WTC11 (cell line): ENCODE measurements at regions not wholly inside any gene's neighbourhood (a gene's known extent, or its start where the extent isn't known, plus 50 kb on each side); places are given as distances from the start of the nearest gene placed in this dataset.

Experiments
- ATAC-seq: fragments of 200-7000 bp; cut with Tn5 transposase; 2 replicates; pipeline ENCODE4 v1.10.0; 2021; ENCODE audit warnings: mild to moderate bottlenecking, moderate library complexity
- CTCF ChIA-PET: fragments of 300-600 bp; sonication (Branson Sonifier 250); formaldehyde crosslinking; loops from one replicate; lab custom pipeline; 2021; ENCODE audit warnings: antibody characterized with exemption; lab: Charles Lee
- POLR2A ChIA-PET: fragments of 350-600 bp; sonication (Branson Sonifier 250); formaldehyde crosslinking; loops from one replicate; lab custom pipeline; 2021; ENCODE audit warnings: antibody characterized with exemption; lab: Charles Lee
- DNase-seq: peaks from one replicate; pipeline ENCODE4 v3.0.0; 2021; ENCODE audit warnings: low spot score
- H3K27ac Mint-ChIP-seq: 2 replicates; pipeline ENCODE4 v1.8.0; 2021; ENCODE audit warnings: mixed read lengths
- H3K27me3 Mint-ChIP-seq: 2 replicates; pipeline ENCODE4 v1.8.0; 2021; ENCODE audit warnings: low read depth, mild to moderate bottlenecking, moderate library complexity, mixed read lengths
- H3K36me3 Mint-ChIP-seq: 2 replicates; pipeline ENCODE4 v1.8.0; 2021; ENCODE audit warnings: mixed read lengths
- H3K4me1 Mint-ChIP-seq: 2 replicates; pipeline ENCODE4 v1.8.0; 2022; ENCODE audit warnings: mixed read lengths
- H3K4me3 Mint-ChIP-seq: 2 replicates; pipeline ENCODE4 v1.8.0; 2021; ENCODE audit warnings: mild to moderate bottlenecking, moderate library complexity, mixed read lengths
- H3K9me3 Mint-ChIP-seq: 2 replicates; pipeline ENCODE4 v1.8.0; 2021; ENCODE audit warnings: mixed read lengths
- ATF1 ChIP-seq: sonication (generic); formaldehyde crosslinking; IDR thresholded peaks from 2 replicates; pipeline ENCODE4 v1.8.1; 2023; ENCODE audit warnings: mild to moderate bottlenecking, moderate library complexity, missing genetic modification reagents
- MXD4 ChIP-seq: fragments of 250-450 bp; sonication (Bioruptor Pico); IDR thresholded peaks from 2 replicates; pipeline ENCODE4 v1.8.0; 2021; ENCODE audit warnings: mild to moderate bottlenecking, moderate library complexity, borderline replicate concordance
- MYBL2 ChIP-seq: sonication (generic); formaldehyde crosslinking; IDR thresholded peaks from 2 replicates; pipeline ENCODE4 v1.8.1; 2023; ENCODE audit warnings: mild to moderate bottlenecking, moderate library complexity, missing genetic modification reagents
- NFE2L1 ChIP-seq: sonication (generic); formaldehyde crosslinking; IDR thresholded peaks from 2 replicates; pipeline ENCODE4 v1.8.1; 2023; ENCODE audit warnings: missing genetic modification reagents
- SMAD4 ChIP-seq: sonication (generic); formaldehyde crosslinking; IDR thresholded peaks from 2 replicates; pipeline ENCODE4 v1.8.0; 2022; ENCODE audit warnings: mild to moderate bottlenecking, missing genetic modification reagents
- SOX15 ChIP-seq: fragments of 250-450 bp; sonication (Bioruptor Pico); IDR thresholded peaks from 2 replicates; pipeline ENCODE4 v1.9.0; 2021; ENCODE audit warnings: mild to moderate bottlenecking
- TCF7 ChIP-seq: sonication (generic); formaldehyde crosslinking; IDR thresholded peaks from 2 replicates; pipeline ENCODE4 v1.8.0; 2022; ENCODE audit warnings: mild to moderate bottlenecking, low read depth, missing genetic modification reagents, moderate library complexity
- TEAD1 ChIP-seq: sonication (generic); formaldehyde crosslinking; IDR thresholded peaks from 2 replicates; pipeline ENCODE4 v1.8.0; 2022; ENCODE audit warnings: mild to moderate bottlenecking, missing genetic modification reagents
- TP53 ChIP-seq: sonication (generic); formaldehyde crosslinking; IDR thresholded peaks from 2 replicates; pipeline ENCODE4 v1.8.1; 2023; ENCODE audit warnings: mild to moderate bottlenecking, missing genetic modification reagents
- ZNF671 ChIP-seq: fragments of 250-450 bp; sonication (Bioruptor Pico); IDR thresholded peaks from 2 replicates; pipeline ENCODE4 v1.8.0; 2021; ENCODE audit warnings: mild to moderate bottlenecking
- TF ChIP-seq, protein P1 (sequence below): sonication (generic); formaldehyde crosslinking; IDR thresholded peaks from 2 replicates; pipeline ENCODE4 v1.8.0; 2022; ENCODE audit warnings: missing genetic modification reagents
- TF ChIP-seq, protein P2 (sequence below): fragments of 250-450 bp; sonication (Bioruptor Pico); IDR thresholded peaks from 2 replicates; pipeline ENCODE4 v1.9.0; 2021; ENCODE audit warnings: mild to moderate bottlenecking
- TF ChIP-seq, protein P3 (sequence below): fragments of 250-450 bp; sonication (Bioruptor Pico); IDR thresholded peaks from 2 replicates; pipeline ENCODE4 v1.9.0; 2021; ENCODE audit warnings: mild to moderate bottlenecking, borderline replicate concordance
- TF ChIP-seq, protein P4 (sequence below): sonication (generic); formaldehyde crosslinking; IDR thresholded peaks from 2 replicates; pipeline ENCODE4 v1.8.1; 2023; ENCODE audit warnings: mild to moderate bottlenecking, missing genetic modification reagents, borderline replicate concordance

DNA sequence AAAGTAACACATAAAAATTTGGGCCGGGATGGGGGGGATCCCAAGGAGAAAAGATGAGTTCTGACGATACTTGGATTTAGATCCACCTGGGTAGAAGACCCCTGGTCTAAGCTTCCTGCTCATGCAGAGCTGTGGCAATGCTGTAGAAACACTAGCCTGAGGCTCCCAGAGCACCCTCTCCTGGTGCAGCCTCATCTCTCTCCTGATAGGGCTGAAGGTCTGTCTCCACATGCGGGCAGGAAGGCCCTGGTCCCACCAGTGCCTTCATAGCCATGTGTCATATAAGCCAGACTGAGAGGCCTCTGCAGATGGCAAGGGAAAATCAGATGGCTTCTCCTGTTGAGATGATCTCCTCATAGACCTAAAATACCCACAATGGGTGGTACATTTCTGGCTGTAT is 518.0 kb upstream of the ZFHX3 start:
- H3K4me1 Mint-ChIP-seq, result peaks cover 40% of the 10 kb centered on the region
- no peak overlapping the region for H3K4me3 Mint-ChIP-seq
- no peak for DNase-seq
- TF ChIP-seq TCF7 (CRISPR knock-in tag), result no peak
- TF ChIP-seq, all 79 proteins: peak for 0
- POLR2A ChIA-PET, result no interaction called here
- peak; percentile 41 for ATAC-seq
- peaks cover 7% of the 10 kb centered on the region for H3K9me3 Mint-ChIP-seq
- H3K27me3 Mint-ChIP-seq, result no peaks in the 10 kb centered on the region
- CTCF ChIA-PET, result interaction anchor here (0.9 to 3.3 kb wide), 2 partner anchors 313 to 469 kb away, joined by 3 to 14 read pairs; no protein-coding TSS in a partner anchor
- H3K36me3 Mint-ChIP-seq, result no peaks in the 10 kb centered on the region
- H3K27ac Mint-ChIP-seq, result no peak overlapping the region

DNA sequence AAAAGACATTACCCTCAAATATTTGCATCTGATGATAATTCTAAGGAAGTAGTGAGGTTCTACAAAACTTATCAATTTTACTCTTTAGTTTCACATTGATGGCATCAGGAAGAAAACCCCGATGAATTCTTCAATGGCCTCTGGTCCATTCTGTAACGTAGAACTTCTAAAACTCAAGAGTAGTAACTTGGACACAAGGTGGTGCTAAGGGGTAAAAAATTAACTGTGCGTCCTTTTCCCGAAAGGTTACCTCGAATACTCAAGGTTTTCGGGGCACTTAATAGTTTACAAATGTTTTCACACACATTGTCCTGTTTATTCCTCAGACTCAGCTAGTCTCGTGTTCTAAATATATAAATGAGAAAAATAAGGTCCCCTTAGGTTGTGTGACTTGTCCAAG is 517.3 kb upstream of the ZFHX3 start:
- no peak for DNase-seq
- Mint-ChIP-seq H3K4me3 (no peak overlapping the region), H3K9me3 (peaks cover 7% of the 10 kb centered on the region), H3K4me1 (peaks cover 42% of the 10 kb centered on the region), H3K27me3 (no peaks in the 10 kb centered on the region), H3K27ac (no peak overlapping the region), H3K36me3 (no peaks in the 10 kb centered on the region)
- peak; percentile 52 for ATAC-seq
- ChIA-PET POLR2A (no interaction called here), CTCF (interaction anchor here (0.7 to 3.3 kb wide), 2 partner anchors 40 to 313 kb away, joined by 3 to 14 read pairs; no protein-coding TSS in a partner anchor)
- TF ChIP-seq ATF1 (CRISPR knock-in tag) (no peak), NFE2L1 (CRISPR knock-in tag) (no peak), TP53 (CRISPR knock-in tag) (no peak), SMAD4 (CRISPR knock-in tag) (no peak), MXD4 (CRISPR knock-in tag) (no peak), TEAD1 (CRISPR knock-in tag) (no peak), MYBL2 (CRISPR knock-in tag) (no peak), ZNF671 (no peak)
- TF ChIP-seq, protein P1, sequence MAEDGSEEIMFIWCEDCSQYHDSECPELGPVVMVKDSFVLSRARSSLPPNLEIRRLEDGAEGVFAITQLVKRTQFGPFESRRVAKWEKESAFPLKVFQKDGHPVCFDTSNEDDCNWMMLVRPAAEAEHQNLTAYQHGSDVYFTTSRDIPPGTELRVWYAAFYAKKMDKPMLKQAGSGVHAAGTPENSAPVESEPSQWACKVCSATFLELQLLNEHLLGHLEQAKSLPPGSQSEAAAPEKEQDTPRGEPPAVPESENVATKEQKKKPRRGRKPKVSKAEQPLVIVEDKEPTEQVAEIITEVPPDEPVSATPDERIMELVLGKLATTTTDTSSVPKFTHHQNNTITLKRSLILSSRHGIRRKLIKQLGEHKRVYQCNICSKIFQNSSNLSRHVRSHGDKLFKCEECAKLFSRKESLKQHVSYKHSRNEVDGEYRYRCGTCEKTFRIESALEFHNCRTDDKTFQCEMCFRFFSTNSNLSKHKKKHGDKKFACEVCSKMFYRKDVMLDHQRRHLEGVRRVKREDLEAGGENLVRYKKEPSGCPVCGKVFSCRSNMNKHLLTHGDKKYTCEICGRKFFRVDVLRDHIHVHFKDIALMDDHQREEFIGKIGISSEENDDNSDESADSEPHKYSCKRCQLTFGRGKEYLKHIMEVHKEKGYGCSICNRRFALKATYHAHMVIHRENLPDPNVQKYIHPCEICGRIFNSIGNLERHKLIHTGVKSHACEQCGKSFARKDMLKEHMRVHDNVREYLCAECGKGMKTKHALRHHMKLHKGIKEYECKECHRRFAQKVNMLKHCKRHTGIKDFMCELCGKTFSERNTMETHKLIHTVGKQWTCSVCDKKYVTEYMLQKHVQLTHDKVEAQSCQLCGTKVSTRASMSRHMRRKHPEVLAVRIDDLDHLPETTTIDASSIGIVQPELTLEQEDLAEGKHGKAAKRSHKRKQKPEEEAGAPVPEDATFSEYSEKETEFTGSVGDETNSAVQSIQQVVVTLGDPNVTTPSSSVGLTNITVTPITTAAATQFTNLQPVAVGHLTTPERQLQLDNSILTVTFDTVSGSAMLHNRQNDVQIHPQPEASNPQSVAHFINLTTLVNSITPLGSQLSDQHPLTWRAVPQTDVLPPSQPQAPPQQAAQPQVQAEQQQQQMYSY, result no peak
- TF ChIP-seq, protein P2, sequence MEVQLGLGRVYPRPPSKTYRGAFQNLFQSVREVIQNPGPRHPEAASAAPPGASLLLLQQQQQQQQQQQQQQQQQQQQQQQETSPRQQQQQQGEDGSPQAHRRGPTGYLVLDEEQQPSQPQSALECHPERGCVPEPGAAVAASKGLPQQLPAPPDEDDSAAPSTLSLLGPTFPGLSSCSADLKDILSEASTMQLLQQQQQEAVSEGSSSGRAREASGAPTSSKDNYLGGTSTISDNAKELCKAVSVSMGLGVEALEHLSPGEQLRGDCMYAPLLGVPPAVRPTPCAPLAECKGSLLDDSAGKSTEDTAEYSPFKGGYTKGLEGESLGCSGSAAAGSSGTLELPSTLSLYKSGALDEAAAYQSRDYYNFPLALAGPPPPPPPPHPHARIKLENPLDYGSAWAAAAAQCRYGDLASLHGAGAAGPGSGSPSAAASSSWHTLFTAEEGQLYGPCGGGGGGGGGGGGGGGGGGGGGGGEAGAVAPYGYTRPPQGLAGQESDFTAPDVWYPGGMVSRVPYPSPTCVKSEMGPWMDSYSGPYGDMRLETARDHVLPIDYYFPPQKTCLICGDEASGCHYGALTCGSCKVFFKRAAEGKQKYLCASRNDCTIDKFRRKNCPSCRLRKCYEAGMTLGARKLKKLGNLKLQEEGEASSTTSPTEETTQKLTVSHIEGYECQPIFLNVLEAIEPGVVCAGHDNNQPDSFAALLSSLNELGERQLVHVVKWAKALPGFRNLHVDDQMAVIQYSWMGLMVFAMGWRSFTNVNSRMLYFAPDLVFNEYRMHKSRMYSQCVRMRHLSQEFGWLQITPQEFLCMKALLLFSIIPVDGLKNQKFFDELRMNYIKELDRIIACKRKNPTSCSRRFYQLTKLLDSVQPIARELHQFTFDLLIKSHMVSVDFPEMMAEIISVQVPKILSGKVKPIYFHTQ (CRISPR knock-in tag), result no peak
- TF ChIP-seq, protein P3, sequence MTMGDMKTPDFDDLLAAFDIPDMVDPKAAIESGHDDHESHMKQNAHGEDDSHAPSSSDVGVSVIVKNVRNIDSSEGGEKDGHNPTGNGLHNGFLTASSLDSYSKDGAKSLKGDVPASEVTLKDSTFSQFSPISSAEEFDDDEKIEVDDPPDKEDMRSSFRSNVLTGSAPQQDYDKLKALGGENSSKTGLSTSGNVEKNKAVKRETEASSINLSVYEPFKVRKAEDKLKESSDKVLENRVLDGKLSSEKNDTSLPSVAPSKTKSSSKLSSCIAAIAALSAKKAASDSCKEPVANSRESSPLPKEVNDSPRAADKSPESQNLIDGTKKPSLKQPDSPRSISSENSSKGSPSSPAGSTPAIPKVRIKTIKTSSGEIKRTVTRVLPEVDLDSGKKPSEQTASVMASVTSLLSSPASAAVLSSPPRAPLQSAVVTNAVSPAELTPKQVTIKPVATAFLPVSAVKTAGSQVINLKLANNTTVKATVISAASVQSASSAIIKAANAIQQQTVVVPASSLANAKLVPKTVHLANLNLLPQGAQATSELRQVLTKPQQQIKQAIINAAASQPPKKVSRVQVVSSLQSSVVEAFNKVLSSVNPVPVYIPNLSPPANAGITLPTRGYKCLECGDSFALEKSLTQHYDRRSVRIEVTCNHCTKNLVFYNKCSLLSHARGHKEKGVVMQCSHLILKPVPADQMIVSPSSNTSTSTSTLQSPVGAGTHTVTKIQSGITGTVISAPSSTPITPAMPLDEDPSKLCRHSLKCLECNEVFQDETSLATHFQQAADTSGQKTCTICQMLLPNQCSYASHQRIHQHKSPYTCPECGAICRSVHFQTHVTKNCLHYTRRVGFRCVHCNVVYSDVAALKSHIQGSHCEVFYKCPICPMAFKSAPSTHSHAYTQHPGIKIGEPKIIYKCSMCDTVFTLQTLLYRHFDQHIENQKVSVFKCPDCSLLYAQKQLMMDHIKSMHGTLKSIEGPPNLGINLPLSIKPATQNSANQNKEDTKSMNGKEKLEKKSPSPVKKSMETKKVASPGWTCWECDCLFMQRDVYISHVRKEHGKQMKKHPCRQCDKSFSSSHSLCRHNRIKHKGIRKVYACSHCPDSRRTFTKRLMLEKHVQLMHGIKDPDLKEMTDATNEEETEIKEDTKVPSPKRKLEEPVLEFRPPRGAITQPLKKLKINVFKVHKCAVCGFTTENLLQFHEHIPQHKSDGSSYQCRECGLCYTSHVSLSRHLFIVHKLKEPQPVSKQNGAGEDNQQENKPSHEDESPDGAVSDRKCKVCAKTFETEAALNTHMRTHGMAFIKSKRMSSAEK, result no peak

DNA sequence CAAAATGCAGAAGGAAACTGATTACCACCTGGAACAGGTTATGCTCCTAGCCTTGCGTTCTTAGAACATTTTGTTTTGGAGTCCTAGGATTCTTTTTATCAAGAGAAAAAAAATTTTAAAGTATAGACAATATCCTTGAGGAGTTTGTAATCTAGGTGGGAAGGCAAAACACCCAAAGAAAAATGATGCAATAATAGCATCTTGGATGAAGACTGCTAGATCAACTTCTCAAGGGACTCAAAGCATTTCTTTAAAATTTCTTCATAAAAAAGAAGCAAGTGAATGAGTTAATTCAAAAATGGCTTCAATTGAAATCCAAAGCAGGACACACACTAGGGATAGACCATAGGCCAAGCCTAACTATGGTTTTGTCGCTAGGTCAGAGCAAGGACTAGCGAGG is 515.8 kb upstream of the ZFHX3 start:
- Mint-ChIP-seq H3K27ac (no peak overlapping the region), H3K36me3 (no peaks in the 10 kb centered on the region), H3K4me1 (peaks cover 27% of the 10 kb centered on the region), H3K9me3 (peaks cover 7% of the 10 kb centered on the region), H3K27me3 (no peaks in the 10 kb centered on the region), H3K4me3 (no peak overlapping the region)
- ChIA-PET POLR2A (no interaction called here), CTCF (no interaction called here)
- DNase-seq (no peak), ATAC-seq (no peak)
- TF ChIP-seq SOX15 (CRISPR knock-in tag), result no peak
- TF ChIP-seq, protein P2 (CRISPR knock-in tag), result no peak
- TF ChIP-seq, protein P4, sequence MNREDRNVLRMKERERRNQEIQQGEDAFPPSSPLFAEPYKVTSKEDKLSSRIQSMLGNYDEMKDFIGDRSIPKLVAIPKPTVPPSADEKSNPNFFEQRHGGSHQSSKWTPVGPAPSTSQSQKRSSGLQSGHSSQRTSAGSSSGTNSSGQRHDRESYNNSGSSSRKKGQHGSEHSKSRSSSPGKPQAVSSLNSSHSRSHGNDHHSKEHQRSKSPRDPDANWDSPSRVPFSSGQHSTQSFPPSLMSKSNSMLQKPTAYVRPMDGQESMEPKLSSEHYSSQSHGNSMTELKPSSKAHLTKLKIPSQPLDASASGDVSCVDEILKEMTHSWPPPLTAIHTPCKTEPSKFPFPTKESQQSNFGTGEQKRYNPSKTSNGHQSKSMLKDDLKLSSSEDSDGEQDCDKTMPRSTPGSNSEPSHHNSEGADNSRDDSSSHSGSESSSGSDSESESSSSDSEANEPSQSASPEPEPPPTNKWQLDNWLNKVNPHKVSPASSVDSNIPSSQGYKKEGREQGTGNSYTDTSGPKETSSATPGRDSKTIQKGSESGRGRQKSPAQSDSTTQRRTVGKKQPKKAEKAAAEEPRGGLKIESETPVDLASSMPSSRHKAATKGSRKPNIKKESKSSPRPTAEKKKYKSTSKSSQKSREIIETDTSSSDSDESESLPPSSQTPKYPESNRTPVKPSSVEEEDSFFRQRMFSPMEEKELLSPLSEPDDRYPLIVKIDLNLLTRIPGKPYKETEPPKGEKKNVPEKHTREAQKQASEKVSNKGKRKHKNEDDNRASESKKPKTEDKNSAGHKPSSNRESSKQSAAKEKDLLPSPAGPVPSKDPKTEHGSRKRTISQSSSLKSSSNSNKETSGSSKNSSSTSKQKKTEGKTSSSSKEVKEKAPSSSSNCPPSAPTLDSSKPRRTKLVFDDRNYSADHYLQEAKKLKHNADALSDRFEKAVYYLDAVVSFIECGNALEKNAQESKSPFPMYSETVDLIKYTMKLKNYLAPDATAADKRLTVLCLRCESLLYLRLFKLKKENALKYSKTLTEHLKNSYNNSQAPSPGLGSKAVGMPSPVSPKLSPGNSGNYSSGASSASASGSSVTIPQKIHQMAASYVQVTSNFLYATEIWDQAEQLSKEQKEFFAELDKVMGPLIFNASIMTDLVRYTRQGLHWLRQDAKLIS (CRISPR knock-in tag), result no peak
